Common myeloid progenitor, CD34-positive (primary cell): ENCODE measurements at regions not wholly inside any gene's neighbourhood (a gene's known extent, or its start where the extent isn't known, plus 50 kb on each side); places are given as distances from the start of the nearest gene placed in this dataset.
"Not testable (repeated sequence)": the region's sequence is repeated elsewhere in the genome, so short reads cannot be mapped to it uniquely, and the experiment has no call there.

ENCODE experiments used
- CTCF ChIA-PET: fragments of 350-600 bp; sonication (Branson Sonifier 250); formaldehyde crosslinking; loops from one replicate; lab custom pipeline; 2021; ENCODE audit warnings: antibody characterized with exemption; lab: Charles Lee
- POLR2A ChIA-PET: fragments of 350-600 bp; sonication (Branson Sonifier 250); formaldehyde crosslinking; loops from one replicate; lab custom pipeline; 2021; ENCODE audit warnings: antibody characterized with exemption; lab: Charles Lee
- DNase-seq, 3 donors: peaks; one replicate each; pipeline versions ENCODE4 v3.0.0 to v3.0.0-alpha.2; 2013
- H3K27ac ChIP-seq, 2 experiments: 1 replicate in 1 of 2; 2 replicates in 1 of 2; pipeline ENCODE4 v1.7.0; 2013; ENCODE audit warnings: inconsistent platforms in 2 of 2, low read length in 2 of 2, mild to moderate bottlenecking in 2 of 2, low read depth in 1 of 2, moderate library complexity in 1 of 2; ENCODE audit not compliant: severe bottlenecking in 2 of 2, insufficient read depth in 1 of 2, poor library complexity in 1 of 2
- H3K27me3 ChIP-seq, 5 experiments: replicated peaks in 2 of 5; 1 replicate in 3 of 5; 2 replicates in 2 of 5; pipeline versions ENCODE4 v1.6.1 to v1.7.0; 2013; ENCODE audit warnings: low read length in 4 of 5, mild to moderate bottlenecking in 2 of 5, moderate library complexity in 2 of 5, inconsistent platforms in 1 of 5; ENCODE audit not compliant: insufficient read depth in 5 of 5, control insufficient read depth in 4 of 5
- H3K36me3 ChIP-seq, 4 experiments: 1 replicate in 2 of 4; 2 replicates in 2 of 4; pipeline versions ENCODE4 v1.6.1 to v1.7.0; 2013; ENCODE audit warnings: low read length in 3 of 4, control low read depth in 1 of 4, mild to moderate bottlenecking in 1 of 4; ENCODE audit not compliant: control insufficient read depth in 4 of 4, insufficient read depth in 4 of 4
- H3K4me1 ChIP-seq, 4 experiments: 1 replicate in 3 of 4; 2 replicates in 1 of 4; pipeline versions ENCODE4 v1.6.1 to v1.7.1; 2013; ENCODE audit warnings: low read length in 3 of 4, mild to moderate bottlenecking in 3 of 4, control low read depth in 1 of 4, inconsistent platforms in 1 of 4, moderate library complexity in 1 of 4; ENCODE audit not compliant: control insufficient read depth in 4 of 4, insufficient read depth in 4 of 4; ENCODE audit errors: control extremely low read depth in 1 of 4
- H3K4me3 ChIP-seq, 7 experiments: 1 replicate in 4 of 7; 2 replicates in 3 of 7; pipeline versions ENCODE4 v1.5.1 to v1.7.0; 2013; ENCODE audit warnings: mild to moderate bottlenecking in 7 of 7, low read length in 6 of 7, moderate library complexity in 6 of 7, inconsistent platforms in 2 of 7, low read depth in 2 of 7, control low read depth in 1 of 7; ENCODE audit not compliant: insufficient read depth in 4 of 7, control insufficient read depth in 1 of 7; ENCODE audit errors: extremely low read depth in 1 of 7
- H3K9me3 ChIP-seq, 5 experiments: 1 replicate in 4 of 5; 2 replicates in 1 of 5; pipeline versions ENCODE4 v1.6.1 to v1.7.1; 2013; ENCODE audit warnings: low read length in 4 of 5, mild to moderate bottlenecking in 2 of 5, inconsistent platforms in 1 of 5, low read depth in 1 of 5, moderate library complexity in 1 of 5; ENCODE audit not compliant: control insufficient read depth in 4 of 5, insufficient read depth in 2 of 5; ENCODE audit errors: control extremely low read depth in 1 of 5
- WGBS: methylation state at CpG from one replicate; pipeline ENCODE4 v1.1.5; 2013; ENCODE audit not compliant: insufficient coverage; 5-methylcytosine and 5-hydroxymethylcytosine counted together

- CTCF ChIA-PET, H3K9me3 ChIP-seq, POLR2A ChIA-PET, H3K4me3 ChIP-seq, H3K27ac ChIP-seq, H3K36me3 ChIP-seq, H3K4me1 ChIP-seq, H3K27me3 ChIP-seq: not testable (repeated sequence)
- WGBS = no CpG with 5 or more reads among the region's 67 CpGs
- DNase-seq = peak in 2 of 3 donors; percentile 1 to 11
These were observed 512.2 kb downstream of the FOXD4L5 start for GRCh38 chr9:64772751-64773331.

GRCh38 chr9:64772123-64772736 lies 512.8 kb downstream of the FOXD4L5 start:
- H3K4me1 ChIP-seq, H3K9me3 ChIP-seq, H3K27me3 ChIP-seq, CTCF ChIA-PET, H3K4me3 ChIP-seq, DNase-seq, H3K27ac ChIP-seq, POLR2A ChIA-PET, H3K36me3 ChIP-seq: not testable (repeated sequence)
- no CpG with 5 or more reads among the region's 4 CpGs for WGBS
